ENCODE measurements at regions not wholly inside any gene's neighbourhood (a gene's known extent, or its start where the extent isn't known, plus 50 kb on each side); places are given as distances from the start of the nearest gene placed in this dataset.

DNA sequence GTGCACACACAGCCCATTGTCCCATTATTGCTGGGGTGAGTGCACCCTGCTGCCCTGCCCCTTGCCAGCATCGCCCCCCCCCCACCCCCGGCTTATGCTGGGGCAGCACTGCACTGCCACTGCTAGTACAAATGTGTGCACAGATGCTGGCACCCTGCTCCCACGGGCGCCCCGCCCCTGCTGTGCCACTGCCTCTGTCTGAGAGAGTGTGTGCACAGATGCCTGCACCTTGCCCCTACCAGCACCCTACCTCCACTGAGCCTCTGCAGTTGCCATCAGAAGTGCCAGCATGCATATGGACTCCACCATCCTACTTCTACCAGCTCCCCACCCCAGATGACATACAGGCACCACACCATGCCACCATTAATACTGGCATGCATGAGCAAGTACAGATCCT is 454.6 kb upstream of the KHDRBS2 start:
- Histone ChIP-seq H3K27ac (ENCODE audit: low read depth, low read length) (no peak overlapping the region), H3K79me2 (ENCODE audit: insufficient read depth, low read length) (no peaks in the 10 kb centered on the region), H3K9ac (ENCODE audit: low read length) (no peak overlapping the region), H3K4me1 (ENCODE audit: control insufficient read depth in 1 of 2, insufficient read depth in 2 of 2, low read length in 2 of 2) (no peaks in the 10 kb centered on the region), H3K4me3 (replicated peaks in 1 of 2; ENCODE audit: low read depth in 1 of 2, low read length in 2 of 2) (no peak overlapping the region), H3K9me3 (ENCODE audit: control insufficient read depth in 1 of 2, insufficient read depth in 1 of 2, low read depth in 1 of 2, low read length in 2 of 2) (peaks cover 0 to 3% of the 10 kb centered on the region in 2 experiments; a peak in 2 of 4 replicates), H2AFZ (ENCODE audit: low read depth, low read length, poor library complexity, severe bottlenecking) (no peak overlapping the region), H3K36me3 (ENCODE audit: control insufficient read depth in 1 of 2, insufficient read depth in 2 of 2, low read length in 2 of 2) (no peaks in the 10 kb centered on the region), H3K4me2 (ENCODE audit: low read length) (no peak overlapping the region), H3K9me2 (ENCODE audit: insufficient read depth) (no peaks in the 10 kb centered on the region), H3K27me3 (ENCODE audit: insufficient read depth, low read length) (no peaks in the 10 kb centered on the region), H4K20me1 (ENCODE audit: insufficient read depth) (no peaks in the 10 kb centered on the region; the same call in 1 of the 2 replicates)
- no peak for ATAC-seq
- BruUV-seq (replicated peaks) = no TSS peak
- intact Hi-C loops (cut with micrococcal nuclease) = no loop called here
- CTCF ChIA-PET = no interaction called here
- DNase-seq (ENCODE audit: low read depth, low spot score) = no peak
- POLR2A ChIA-PET = no interaction called here
- no peak for TF ChIP-seq POLR2A (IDR thresholded peaks at IDR 0.05; ENCODE audit: borderline replicate concordance, extremely low read depth, insufficient read depth, insufficient read length)
- TF ChIP-seq SRF (IDR thresholded peaks at IDR 0.05; ENCODE audit: low read depth) = no peak
- RAD21 ChIA-PET (ENCODE audit: low non-redundant PET in 1 of 2, low total read pairs in 2 of 2, uncharacterized antibody in 2 of 2, unreplicated experiment in 2 of 2) = no interaction called here

- H3K36me3 ChIP-seq (ENCODE audit: control insufficient read depth in 1 of 2, insufficient read depth in 2 of 2, low read length in 2 of 2) = no peaks in the 10 kb centered on the region
- H3K4me3 ChIP-seq (replicated peaks in 1 of 2; ENCODE audit: low read depth in 1 of 2, low read length in 2 of 2) = no peak overlapping the region
- no peaks in the 10 kb centered on the region; the same call in 1 of the 2 replicates for H4K20me1 ChIP-seq (ENCODE audit: insufficient read depth)
- no peaks in the 10 kb centered on the region for H3K27me3 ChIP-seq (ENCODE audit: insufficient read depth, low read length)
- intact Hi-C loops (cut with micrococcal nuclease) = no loop called here
- H3K9me2 ChIP-seq (ENCODE audit: insufficient read depth) = no peaks in the 10 kb centered on the region
- no peaks in the 10 kb centered on the region for H3K79me2 ChIP-seq (ENCODE audit: insufficient read depth, low read length)
- H3K9ac ChIP-seq (ENCODE audit: low read length) = no peak overlapping the region
- CTCF ChIA-PET = no interaction called here
- no peak overlapping the region for H3K4me2 ChIP-seq (ENCODE audit: low read length)
- H3K9me3 ChIP-seq (ENCODE audit: control insufficient read depth in 1 of 2, insufficient read depth in 1 of 2, low read depth in 1 of 2, low read length in 2 of 2) = peaks cover 0 to 3% of the 10 kb centered on the region in 2 experiments; a peak in 2 of 4 replicates
- no peak for ATAC-seq
- no peak overlapping the region for H2AFZ ChIP-seq (ENCODE audit: low read depth, low read length, poor library complexity, severe bottlenecking)
- no peaks in the 10 kb centered on the region for H3K4me1 ChIP-seq (ENCODE audit: control insufficient read depth in 1 of 2, insufficient read depth in 2 of 2, low read length in 2 of 2)
- RAD21 ChIA-PET (ENCODE audit: low non-redundant PET in 1 of 2, low total read pairs in 2 of 2, uncharacterized antibody in 2 of 2, unreplicated experiment in 2 of 2) = no interaction called here
- BruUV-seq (replicated peaks) = no TSS peak
- no peak for DNase-seq (ENCODE audit: low read depth, low spot score)
- POLR2A ChIA-PET = no interaction called here
- no peak for TF ChIP-seq ZFX (IDR thresholded peaks at IDR 0.05)
- no peak for TF ChIP-seq ELF1 (IDR thresholded peaks at IDR 0.05; ENCODE audit: borderline replicate concordance, low read depth)
- TF ChIP-seq POLR2AphosphoS5 (IDR thresholded peaks at IDR 0.05; ENCODE audit: low read depth, low read length) = no peak
- no peak for TF ChIP-seq POLR2A (IDR thresholded peaks at IDR 0.05; ENCODE audit: borderline replicate concordance, extremely low read depth, insufficient read depth, insufficient read length)
- no peak for TF ChIP-seq SP1 (IDR thresholded peaks at IDR 0.05; ENCODE audit: low read depth)
- no peak for TF ChIP-seq SRF (IDR thresholded peaks at IDR 0.05; ENCODE audit: low read depth)
- H3K27ac ChIP-seq (ENCODE audit: low read depth, low read length) = no peak overlapping the region
Observed at GRCh38 chr6:62740171-62740570, 454.1 kb upstream of the KHDRBS2 start.
